Mesothelial cell of epicardium (in vitro differentiated cells): ENCODE measurements at regions not wholly inside any gene's neighbourhood (a gene's known extent, or its start where the extent isn't known, plus 50 kb on each side); places are given as distances from the start of the nearest gene placed in this dataset.
"Not testable (repeated sequence)": the region's sequence is repeated elsewhere in the genome, so short reads cannot be mapped to it uniquely, and the experiment has no call there.

ENCODE experiments used
- DNase-seq, 2 experiments: peaks; one replicate each; pipeline ENCODE4 v3.0.0; 2021; ENCODE audit warnings: low spot score in 2 of 2; ENCODE audit not compliant: unreplicated experiment in 2 of 2
- H3K27ac Mint-ChIP-seq: 2 replicates; pipeline ENCODE4 v1.8.0; 2021; ENCODE audit warnings: mixed read lengths
- H3K27me3 Mint-ChIP-seq: 2 replicates; pipeline ENCODE4 v1.8.0; 2021; ENCODE audit warnings: low read depth, mixed read lengths
- H3K36me3 Mint-ChIP-seq: 2 replicates; pipeline ENCODE4 v1.8.0; 2021; ENCODE audit warnings: mixed read lengths
- H3K4me1 Mint-ChIP-seq: 2 replicates; pipeline ENCODE4 v1.8.0; 2021; ENCODE audit warnings: mixed read lengths
- H3K4me3 Mint-ChIP-seq: 2 replicates; pipeline ENCODE4 v1.8.0; 2021; ENCODE audit warnings: mild to moderate bottlenecking, moderate library complexity, mixed read lengths
- H3K9me3 Mint-ChIP-seq: 2 replicates; pipeline ENCODE4 v1.8.0; 2021; ENCODE audit warnings: mixed read lengths
- CTCF ChIP-seq: fragments of 200-600 bp; sonication (generic); IDR thresholded peaks from one replicate; pipeline ENCODE4 v1.5.0; 2021; ENCODE audit warnings: antibody characterized with exemption; ENCODE audit not compliant: unreplicated experiment

DNA sequence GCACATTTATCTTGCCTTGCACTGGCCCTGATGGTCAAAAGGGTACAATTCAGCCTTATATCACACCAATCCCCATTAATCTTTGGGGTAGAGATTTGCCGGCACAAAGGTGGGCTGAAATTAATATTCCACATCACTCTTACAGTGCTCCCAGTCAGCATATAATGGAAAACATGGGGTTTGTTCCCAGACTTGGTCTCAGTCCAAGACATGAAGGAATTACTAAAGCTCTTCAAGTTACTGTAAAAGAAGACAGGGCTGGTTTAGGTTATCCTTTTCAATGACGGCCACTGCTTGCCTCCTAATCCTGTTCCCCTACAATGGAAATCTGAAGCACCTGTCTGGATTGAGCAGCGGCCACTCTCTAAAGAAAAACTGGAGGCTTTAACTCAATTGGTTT lies 160.7 kb downstream of the IER5 start:
- Mint-ChIP-seq H3K9me3 (peaks cover 36% of the 10 kb centered on the region), H3K27me3 (peaks cover 15% of the 10 kb centered on the region), H3K4me3 (no peak overlapping the region)

GRCh38 chr1:181250038-181250437 lies 161.5 kb downstream of the IER5 start:
- no peaks in the 10 kb centered on the region for H3K4me1 Mint-ChIP-seq
- no peak overlapping the region for H3K4me3 Mint-ChIP-seq
- no peak for TF ChIP-seq CTCF
- no peak for DNase-seq
- H3K36me3 Mint-ChIP-seq = no peaks in the 10 kb centered on the region
- H3K27ac Mint-ChIP-seq = no peak overlapping the region
- H3K27me3 Mint-ChIP-seq = peaks cover 15% of the 10 kb centered on the region
- peaks cover 39% of the 10 kb centered on the region for H3K9me3 Mint-ChIP-seq

More for the DNA sequence above, 160.7 kb downstream of the IER5 start:
- DNase-seq = no peak
- Mint-ChIP-seq H3K36me3 (no peaks in the 10 kb centered on the region), H3K4me1 (no peaks in the 10 kb centered on the region), H3K27ac (no peak overlapping the region)
- TF ChIP-seq CTCF = no peak

DNA sequence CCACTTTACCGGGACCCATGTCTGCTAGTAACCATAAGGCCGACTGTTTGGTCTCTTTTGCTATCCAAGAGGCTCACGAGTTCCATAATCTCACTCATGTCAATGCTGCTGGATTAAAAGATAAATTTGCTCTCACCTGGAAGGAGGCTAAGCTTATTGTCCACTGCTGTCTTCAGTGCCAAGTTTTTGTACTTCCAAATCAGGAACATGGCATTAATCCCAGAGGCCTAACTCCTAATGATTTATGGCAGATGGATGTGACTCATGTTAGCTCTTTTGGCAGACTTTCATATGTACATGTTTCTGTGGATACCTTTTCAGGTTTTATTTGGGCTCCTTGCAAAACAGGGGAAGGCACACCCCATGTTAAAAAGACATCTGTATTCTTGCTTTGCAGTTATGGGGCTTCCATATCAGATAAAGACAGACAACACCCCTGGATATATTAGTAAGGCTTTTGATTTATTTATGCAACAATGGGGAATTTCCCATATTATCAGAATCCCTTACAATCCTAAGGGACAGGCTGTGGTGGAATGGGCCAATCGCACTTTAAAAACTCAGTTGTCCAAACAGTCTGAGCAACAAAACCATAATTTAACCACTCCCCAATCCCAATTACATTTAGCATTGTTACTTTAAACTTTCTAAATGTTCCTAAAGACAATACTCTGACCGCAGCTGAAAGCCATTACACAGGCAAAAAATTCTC lies 162.7 kb downstream of the IER5 start:
- no peak for DNase-seq
- no peak overlapping the region for H3K4me3 Mint-ChIP-seq
- H3K36me3 Mint-ChIP-seq = no peaks in the 10 kb centered on the region
- H3K27me3 Mint-ChIP-seq = peaks cover 15% of the 10 kb centered on the region
- TF ChIP-seq CTCF = no peak
- no peak overlapping the region for H3K27ac Mint-ChIP-seq
- H3K9me3 Mint-ChIP-seq = peaks cover 40% of the 10 kb centered on the region
- no peaks in the 10 kb centered on the region for H3K4me1 Mint-ChIP-seq

DNA sequence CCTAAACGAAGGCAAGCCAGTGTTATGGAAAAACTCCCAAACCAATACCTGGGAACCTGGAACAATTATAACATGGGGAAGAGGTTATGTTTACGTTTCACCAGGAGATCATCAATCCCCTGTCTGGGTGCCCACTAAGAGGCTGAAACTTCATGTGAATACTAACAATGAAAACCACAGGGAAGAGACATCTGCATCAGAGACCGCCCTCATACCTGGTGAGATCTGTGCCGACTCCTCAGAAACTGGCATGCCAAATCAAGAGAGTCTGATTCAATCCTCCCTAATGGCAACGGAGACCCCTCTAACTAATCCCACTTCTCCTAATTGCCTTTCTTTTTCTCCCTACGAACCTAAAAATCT lies 163.2 kb downstream of the IER5 start:
- H3K4me1 Mint-ChIP-seq = no peaks in the 10 kb centered on the region
- H3K27me3 Mint-ChIP-seq = peaks cover 19% of the 10 kb centered on the region
- H3K36me3 Mint-ChIP-seq = no peaks in the 10 kb centered on the region
- TF ChIP-seq CTCF = no peak
- H3K9me3 Mint-ChIP-seq = peaks cover 36% of the 10 kb centered on the region
- H3K27ac Mint-ChIP-seq = no peak overlapping the region
- H3K4me3 Mint-ChIP-seq = no peak overlapping the region
- no peak for DNase-seq

DNA sequence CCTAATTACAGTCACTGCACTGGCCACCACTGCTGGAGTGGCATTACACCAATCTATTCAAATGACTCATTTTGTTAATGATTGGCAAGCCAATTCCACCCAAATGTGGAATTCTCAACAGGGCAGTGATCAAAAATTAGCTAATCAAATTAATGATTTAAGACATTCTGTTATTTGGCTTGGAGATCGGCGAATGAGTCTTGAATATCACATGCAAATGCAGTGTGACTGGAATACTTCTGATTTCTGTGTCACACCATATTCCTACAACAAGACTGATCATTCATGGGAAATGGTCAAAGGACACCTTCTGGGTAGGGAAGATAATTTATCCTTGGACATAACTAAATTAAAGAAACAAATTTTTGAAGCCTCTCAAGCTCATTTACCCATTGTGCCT lies 165.1 kb downstream of the IER5 start:
- H3K36me3 Mint-ChIP-seq, H3K4me3 Mint-ChIP-seq, DNase-seq, H3K4me1 Mint-ChIP-seq, H3K27ac Mint-ChIP-seq: not testable (repeated sequence)
- Mint-ChIP-seq H3K27me3 (peaks cover 33% of the 10 kb centered on the region), H3K9me3 (peaks cover 21% of the 10 kb centered on the region)

- H3K27ac Mint-ChIP-seq = no peak overlapping the region
- no peak overlapping the region for H3K4me3 Mint-ChIP-seq
- peaks cover 40% of the 10 kb centered on the region for H3K27me3 Mint-ChIP-seq
- no peaks in the 10 kb centered on the region for H3K36me3 Mint-ChIP-seq
- no peak for DNase-seq
- no peaks in the 10 kb centered on the region for H3K4me1 Mint-ChIP-seq
- H3K9me3 Mint-ChIP-seq = peaks cover 21% of the 10 kb centered on the region
- TF ChIP-seq CTCF = no peak
Observed at GRCh38 chr1:181255270-181255929, 166.9 kb downstream of the IER5 start.
